PC-3 (cell line): ENCODE measurements at regions not wholly inside any gene's neighbourhood (a gene's known extent, or its start where the extent isn't known, plus 50 kb on each side); places are given as distances from the start of the nearest gene placed in this dataset.

Source experiments
- CTCF ChIP-seq: fragments of 300-600 bp; sonication (generic); conservative IDR thresholded peaks from 2 replicates; pipeline ENCODE4 v1.5.1; 2017; ENCODE audit warnings: antibody characterized with exemption, low read depth, mild to moderate bottlenecking, low read length
- EZH2 ChIP-seq: fragments of 300-600 bp; sonication (generic); IDR thresholded peaks from one replicate; pipeline ENCODE4 v1.6.1; 2017; ENCODE audit warnings: antibody characterized with exemption, mild to moderate bottlenecking, low read length; ENCODE audit not compliant: unreplicated experiment
- EZH2phosphoT487 ChIP-seq: fragments of 300-600 bp; sonication (generic); IDR thresholded peaks from 2 replicates; pipeline ENCODE4 v1.6.1; 2018; ENCODE audit warnings: mild to moderate bottlenecking, antibody characterized with exemption, low read length, borderline replicate concordance

GRCh38 chr4:103499094-103499493, 220.7 kb downstream of the TACR3 start:
- TF ChIP-seq EZH2 (no peak), CTCF (peak; percentile 34; the same call in 1 of the 2 replicates), EZH2phosphoT487 (no peak)
